Stimulated activated CD4-positive, alpha-beta T cell treated with anti-CD3 and anti-CD28 coated beads, Interleukin-4, amount 100 ng/mL, for 4 hours (primary cell): ENCODE measurements at regions not wholly inside any gene's neighbourhood (a gene's known extent, or its start where the extent isn't known, plus 50 kb on each side); places are given as distances from the start of the nearest gene placed in this dataset.
"Not testable (repeated sequence)": the region's sequence is repeated elsewhere in the genome, so short reads cannot be mapped to it uniquely, and the experiment has no call there.

Source experiments
- DNase-seq, 2 experiments: peaks; one replicate each; pipeline ENCODE4 v3.0.0-alpha.2; 2020

DNA sequence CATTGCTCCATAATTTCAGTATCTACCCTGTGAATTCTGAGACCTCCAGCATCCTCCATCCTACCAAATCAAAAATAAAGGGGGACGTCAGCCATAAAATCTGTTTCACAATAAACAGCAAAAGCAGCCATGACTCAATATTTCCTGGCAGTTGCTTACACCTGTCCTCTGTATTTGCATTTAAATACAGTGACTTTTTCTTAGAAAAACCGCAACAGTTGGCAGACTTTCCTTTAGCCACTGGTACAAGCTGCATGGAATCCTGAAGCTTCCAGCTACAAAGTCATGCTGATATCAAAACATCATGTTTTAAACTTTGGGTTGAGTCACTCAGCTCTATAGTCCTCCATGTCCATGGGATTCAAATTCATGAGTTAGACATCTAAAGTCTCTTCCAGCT lies 278.0 kb upstream of the KAZN start:
- no peak for DNase-seq

- no peak for DNase-seq
Observed at GRCh38 chr1:14320986-14321385, 277.5 kb upstream of the KAZN start.

- DNase-seq = no peak
Observed at GRCh38 chr1:14321422-14321821, 277.1 kb upstream of the KAZN start.

- DNase-seq = no peak
Observed at GRCh38 chr1:14323568-14324247, 274.8 kb upstream of the KAZN start.

GRCh38 chr1:14324248-14324630 lies 274.2 kb upstream of the KAZN start:
- DNase-seq = no peak

DNA sequence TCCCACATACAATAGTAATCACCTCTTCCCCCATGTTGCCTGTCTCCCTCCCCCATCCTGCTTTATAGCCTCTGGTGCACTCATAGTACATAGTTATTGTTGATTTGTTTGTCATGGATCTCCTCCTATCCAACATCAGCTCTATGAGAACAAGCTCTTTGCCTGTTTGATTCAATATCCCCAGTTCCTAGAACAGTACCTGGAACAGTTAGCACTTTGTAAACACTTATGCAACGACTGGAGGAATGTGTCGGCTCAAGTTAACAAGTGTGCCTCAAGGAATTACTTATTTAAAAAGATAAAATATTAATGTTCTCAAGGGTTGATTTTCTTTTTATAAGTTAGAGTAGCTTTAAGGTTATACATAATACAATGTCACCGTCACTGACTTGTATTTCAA lies 271.6 kb upstream of the KAZN start:
- no peak for DNase-seq

- no peak for DNase-seq
Observed at GRCh38 chr1:14328685-14329084, 269.8 kb upstream of the KAZN start.

DNA sequence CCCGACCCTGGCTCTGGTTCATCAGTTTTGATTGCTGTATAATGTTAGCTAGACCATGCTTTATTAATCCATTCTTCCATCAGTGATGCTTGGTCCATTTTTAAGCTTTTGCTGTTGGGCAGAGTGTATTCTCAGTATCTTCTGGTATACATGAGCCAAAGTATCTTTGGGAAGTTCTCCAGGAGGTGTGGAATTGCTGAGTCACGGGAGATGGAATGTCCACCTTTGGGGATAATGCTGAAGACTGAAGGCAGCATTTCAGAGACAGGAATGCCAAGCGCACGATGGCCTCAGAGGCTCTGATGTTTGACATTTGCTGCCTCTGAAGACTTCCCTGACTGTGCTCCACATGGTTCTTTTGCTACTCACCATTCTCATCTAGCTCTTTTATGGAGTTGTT lies 266.3 kb upstream of the KAZN start:
- DNase-seq = no peak

DNA sequence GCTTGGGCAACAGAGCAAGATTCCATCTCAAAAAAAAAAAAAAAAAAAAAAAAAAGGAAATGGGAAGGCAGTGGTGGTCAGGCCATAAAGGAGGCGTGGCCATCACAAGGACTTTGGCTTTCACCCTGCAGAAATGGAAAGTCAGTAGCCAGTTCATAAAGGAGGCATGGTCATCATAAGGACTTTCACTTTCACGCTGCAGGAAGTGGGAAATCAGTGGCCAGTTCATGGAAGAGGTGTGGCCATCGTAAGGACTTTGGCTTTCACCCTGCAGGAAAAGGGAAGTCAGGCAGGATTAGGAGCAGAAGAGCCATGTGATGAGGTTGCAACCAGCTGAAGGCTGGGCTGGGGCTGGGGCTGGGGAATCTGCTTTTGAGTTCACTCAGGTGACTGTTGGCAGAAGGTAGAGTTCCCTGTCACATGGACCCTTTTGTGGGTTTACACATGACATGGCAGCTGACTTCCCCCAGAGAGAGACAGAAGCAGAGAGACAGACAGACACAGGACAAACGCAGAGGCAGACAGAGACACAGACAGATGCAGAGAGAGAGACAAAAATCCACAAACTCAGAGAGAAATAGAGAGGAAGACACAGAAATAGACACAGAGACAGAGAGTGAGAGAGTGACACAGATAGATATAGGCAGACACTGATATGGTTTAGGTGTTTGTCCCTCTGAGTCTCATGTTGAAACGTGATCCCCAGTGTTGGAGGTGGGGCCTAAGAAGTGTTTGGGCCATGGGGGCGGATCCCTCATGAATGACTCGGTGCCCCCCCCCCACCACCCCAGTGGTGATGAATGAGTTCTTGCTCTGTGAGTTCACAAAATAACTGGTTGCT lies 263.9 kb upstream of the KAZN start:
- DNase-seq = peak; percentile 1 to 7

- no peak for DNase-seq
Observed at GRCh38 chr1:14338509-14338908, 260.0 kb upstream of the KAZN start.

- no peak for DNase-seq
Observed at GRCh38 chr1:14339288-14339687, 259.2 kb upstream of the KAZN start.

GRCh38 chr1:14340002-14340785 lies 258.3 kb upstream of the KAZN start:
- no peak for DNase-seq

GRCh38 chr1:14341147-14341546 lies 257.3 kb upstream of the KAZN start:
- DNase-seq = no peak

GRCh38 chr1:14345946-14346550 lies 252.4 kb upstream of the KAZN start:
- no peak for DNase-seq

DNA sequence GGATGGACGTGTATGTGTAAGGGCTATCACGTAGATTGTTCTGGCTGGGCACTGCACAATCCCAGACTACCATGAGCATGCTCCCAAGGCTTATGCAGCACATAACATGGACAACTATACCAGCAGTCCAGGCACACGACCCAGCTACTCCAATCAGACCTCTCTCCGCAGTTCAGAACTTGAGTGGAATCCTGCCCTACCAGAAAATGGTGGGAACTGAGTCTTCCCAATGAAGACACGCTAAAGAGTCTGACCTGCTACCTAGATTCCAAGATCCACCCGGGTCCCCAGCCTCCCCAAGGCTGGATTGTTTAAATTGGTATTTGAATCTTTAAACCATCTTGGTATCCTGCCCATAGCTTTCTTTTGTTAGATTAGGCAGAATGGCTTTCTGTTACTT lies 251.3 kb upstream of the KAZN start:
- DNase-seq = no peak

DNA sequence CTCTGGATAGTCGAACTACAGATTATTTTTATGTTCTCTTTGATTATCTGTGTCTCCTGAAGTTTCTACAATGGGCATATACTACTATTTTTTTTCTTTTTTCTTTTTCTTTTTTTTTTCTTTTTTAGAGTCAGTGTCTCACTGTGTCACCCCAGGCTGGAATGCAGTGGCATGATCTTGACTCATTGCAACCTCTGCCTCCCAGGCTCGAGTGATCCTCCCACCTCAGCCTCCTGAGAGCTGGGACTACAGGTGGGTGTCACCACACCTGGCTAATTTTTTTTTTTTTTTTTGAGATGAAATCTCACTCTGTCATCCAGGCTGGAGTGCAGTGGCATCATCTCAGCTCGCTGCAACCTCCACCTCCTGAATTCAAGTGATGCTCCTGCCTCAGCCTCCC lies 250.7 kb upstream of the KAZN start:
- DNase-seq = no peak

- DNase-seq = no peak
Observed at GRCh38 chr1:14350197-14350596, 248.3 kb upstream of the KAZN start.

GRCh38 chr1:14352897-14353296 lies 245.6 kb upstream of the KAZN start:
- no peak for DNase-seq

DNA sequence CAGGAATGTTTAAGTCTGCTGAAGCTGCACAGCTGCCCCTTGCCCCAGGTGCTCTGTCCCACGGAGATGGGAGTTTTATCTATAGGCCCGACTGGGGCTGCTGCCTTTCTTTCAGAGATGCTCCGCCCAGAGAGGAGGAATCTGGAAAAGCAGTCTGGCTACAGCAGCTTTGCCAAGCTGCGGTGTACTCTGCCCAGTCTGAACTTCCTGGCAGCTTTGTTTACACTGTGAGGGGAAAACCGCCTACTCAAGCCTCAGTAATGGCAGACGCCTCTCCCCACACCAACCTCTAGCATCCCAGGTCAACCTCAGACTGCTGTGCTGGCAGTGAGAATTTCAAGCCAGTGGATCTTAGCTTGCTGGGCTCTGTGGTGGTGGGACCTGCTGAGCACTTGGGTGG lies 237.5 kb upstream of the KAZN start:
- not testable (repeated sequence) for DNase-seq

GRCh38 chr1:14362331-14362730 lies 236.2 kb upstream of the KAZN start:
- no peak for DNase-seq

GRCh38 chr1:14363036-14363590 lies 235.4 kb upstream of the KAZN start:
- DNase-seq = no peak

- no peak for DNase-seq
Observed at GRCh38 chr1:14363707-14364413, 234.6 kb upstream of the KAZN start.
